Choroid plexus epithelial cell (primary cell): ENCODE measurements at regions not wholly inside any gene's neighbourhood (a gene's known extent, or its start where the extent isn't known, plus 50 kb on each side); places are given as distances from the start of the nearest gene placed in this dataset.

Experiments used
- DNase-seq: peaks from one replicate; pipeline ENCODE4 v3.0.0-alpha.2; 2010; ENCODE audit warnings: low read depth
- H3K4me3 ChIP-seq: 2 replicates; pipeline ENCODE4 v1.5.1; 2011; ENCODE audit warnings: low read depth, mild to moderate bottlenecking, control low read depth, low read length, moderate library complexity
- CTCF ChIP-seq: conservative IDR thresholded peaks from 2 replicates; pipeline ENCODE4 v1.5.1; 2011; ENCODE audit warnings: low read depth, mild to moderate bottlenecking, control low read depth, inconsistent platforms, low read length, moderate library complexity

- H3K4me3 ChIP-seq = no peak overlapping the region
- no peak for DNase-seq
- no peak for TF ChIP-seq CTCF
Measured at GRCh38 chrX:148333989-148334388, 166.4 kb upstream of the AFF2 start.

GRCh38 chrX:148337873-148338272, 162.5 kb upstream of the AFF2 start:
- no peak for DNase-seq
- H3K4me3 ChIP-seq = no peak overlapping the region
- TF ChIP-seq CTCF = no peak

GRCh38 chrX:148354916-148355315, 145.5 kb upstream of the AFF2 start:
- TF ChIP-seq CTCF = no peak
- no peak for DNase-seq

GRCh38 chrX:148361641-148362040, 138.8 kb upstream of the AFF2 start:
- H3K4me3 ChIP-seq = no peak overlapping the region
- DNase-seq = no peak
- TF ChIP-seq CTCF = no peak

More at GRCh38 chrX:148354916-148355315, 145.5 kb upstream of the AFF2 start:
- no peak overlapping the region for H3K4me3 ChIP-seq

- H3K4me3 ChIP-seq = no peak overlapping the region
- no peak for DNase-seq
- TF ChIP-seq CTCF = no peak
Measured at GRCh38 chrX:148363471-148364235, 136.8 kb upstream of the AFF2 start.

- no peak for TF ChIP-seq CTCF
- DNase-seq = no peak
- H3K4me3 ChIP-seq = no peak overlapping the region
Measured at GRCh38 chrX:148365233-148365632, 135.2 kb upstream of the AFF2 start.

GRCh38 chrX:148371291-148371690, 129.1 kb upstream of the AFF2 start:
- DNase-seq = no peak
- no peak for TF ChIP-seq CTCF
- no peak overlapping the region for H3K4me3 ChIP-seq
